H9 (cell line): ENCODE measurements at regions not wholly inside any gene's neighbourhood (a gene's known extent, or its start where the extent isn't known, plus 50 kb on each side); places are given as distances from the start of the nearest gene placed in this dataset.

Experiments used
- DNase-seq: peaks from one replicate; pipeline ENCODE4 v3.0.0-alpha.2; 2017
- H2AFZ ChIP-seq: one replicate; pipeline ENCODE4 v1.6.1; 2013; ENCODE audit warnings: mild to moderate bottlenecking, low read length, control low read depth, moderate library complexity
- H2AK5ac ChIP-seq: 2 replicates; pipeline ENCODE4 v1.6.1; 2013; ENCODE audit warnings: low read length, control low read depth, mixed read lengths; ENCODE audit not compliant: insufficient read length
- H2BK120ac ChIP-seq: one replicate; pipeline ENCODE4 v1.6.1; 2013; ENCODE audit warnings: low read depth, mild to moderate bottlenecking, low read length, control low read depth, inconsistent platforms; ENCODE audit not compliant: poor library complexity, severe bottlenecking
- H2BK12ac ChIP-seq: 2 replicates; pipeline ENCODE4 v1.6.1; 2013; ENCODE audit warnings: low read length, control low read depth, mixed read lengths, low read depth; ENCODE audit not compliant: insufficient read length
- H2BK15ac ChIP-seq: 2 replicates; pipeline ENCODE4 v1.6.1; 2013; ENCODE audit warnings: low read depth, low read length, control low read depth
- H2BK20ac ChIP-seq: one replicate; pipeline ENCODE4 v1.6.1; 2013; ENCODE audit warnings: low read depth, mild to moderate bottlenecking, low read length, control low read depth, inconsistent platforms; ENCODE audit not compliant: poor library complexity, severe bottlenecking
- H2BK5ac ChIP-seq: 2 replicates; pipeline ENCODE4 v1.6.1; 2013; ENCODE audit warnings: low read length, control low read depth, mixed read lengths; ENCODE audit not compliant: insufficient read length
- H3K14ac ChIP-seq: 2 replicates; pipeline ENCODE4 v1.6.1; 2013; ENCODE audit warnings: low read length, control low read depth; ENCODE audit not compliant: insufficient read depth
- H3K18ac ChIP-seq: 2 replicates; pipeline ENCODE4 v1.6.1; 2013; ENCODE audit warnings: low read depth, mild to moderate bottlenecking, mixed read lengths, low read length, control low read depth; ENCODE audit not compliant: insufficient read length
- H3K23ac ChIP-seq: 2 replicates; pipeline ENCODE4 v1.6.1; 2013; ENCODE audit warnings: low read length, control low read depth, mixed read lengths, low read depth; ENCODE audit not compliant: insufficient read length
- H3K23me2 ChIP-seq: 2 replicates; pipeline ENCODE4 v1.6.1; 2013; ENCODE audit warnings: low read depth, mild to moderate bottlenecking, mixed read lengths, low read length, control low read depth; ENCODE audit not compliant: insufficient read length, poor library complexity, severe bottlenecking
- H3K27ac ChIP-seq: 2 replicates; pipeline ENCODE4 v1.5.1; 2013; ENCODE audit warnings: low read length, control low read depth, mixed read lengths, low read depth; ENCODE audit not compliant: insufficient read length
- H3K27me3 ChIP-seq: 2 replicates; pipeline ENCODE4 v1.6.1; 2013; ENCODE audit warnings: low read length, control low read depth, inconsistent platforms; ENCODE audit not compliant: insufficient read depth
- H3K4ac ChIP-seq: 2 replicates; pipeline ENCODE4 v1.6.1; 2013; ENCODE audit warnings: low read depth, mild to moderate bottlenecking, control low read depth, inconsistent platforms, low read length, moderate library complexity
- H3K4me1 ChIP-seq: 2 replicates; pipeline ENCODE4 v1.6.1; 2013; ENCODE audit warnings: low read length, control low read depth, inconsistent platforms; ENCODE audit not compliant: insufficient read depth
- H3K4me2 ChIP-seq: 2 replicates; pipeline ENCODE4 v1.6.1; 2013; ENCODE audit warnings: low read length, control low read depth, mixed read lengths; ENCODE audit not compliant: insufficient read length, insufficient read depth
- H3K56ac ChIP-seq: 2 replicates; pipeline ENCODE4 v1.6.1; 2013; ENCODE audit warnings: low read depth, mild to moderate bottlenecking, mixed read lengths, low read length, control low read depth; ENCODE audit not compliant: insufficient read length
- H3K79me1 ChIP-seq: 2 replicates; pipeline ENCODE4 v1.6.1; 2013; ENCODE audit warnings: low read depth, mild to moderate bottlenecking, moderate library complexity, low read length, control low read depth, inconsistent platforms; ENCODE audit not compliant: insufficient read depth, poor library complexity, severe bottlenecking
- H3K79me2 ChIP-seq: 2 replicates; pipeline ENCODE4 v1.6.1; 2013; ENCODE audit warnings: low read length, control low read depth, inconsistent platforms; ENCODE audit not compliant: insufficient read depth
- H3K9ac ChIP-seq: 2 replicates; pipeline ENCODE4 v1.6.1; 2013; ENCODE audit warnings: low read length, control low read depth, mixed read lengths; ENCODE audit not compliant: insufficient read length; ENCODE audit errors: extremely low read depth
- H3K9me3 ChIP-seq: one replicate; pipeline ENCODE4 v1.6.1; 2013; ENCODE audit warnings: low read depth, low read length, inconsistent platforms; ENCODE audit not compliant: control insufficient read depth
- H3T11ph ChIP-seq: one replicate; pipeline ENCODE4 v1.6.1; 2013; ENCODE audit warnings: mild to moderate bottlenecking, low read length, control low read depth, inconsistent platforms
- H4K20me1 ChIP-seq: one replicate; pipeline ENCODE4 v1.6.1; 2013; ENCODE audit not compliant: control insufficient read depth, insufficient read length, insufficient read depth
- H4K5ac ChIP-seq: 2 replicates; pipeline ENCODE4 v1.6.1; 2013; ENCODE audit warnings: low read depth, mild to moderate bottlenecking, mixed read lengths, low read length, control low read depth; ENCODE audit not compliant: insufficient read length
- H4K8ac ChIP-seq: replicated peaks from 2 replicates; pipeline ENCODE4 v1.6.1; 2013; ENCODE audit warnings: low read length, control low read depth, mixed read lengths, low read depth; ENCODE audit not compliant: insufficient read length
- H4K91ac ChIP-seq: 2 replicates; pipeline ENCODE4 v1.6.1; 2013; ENCODE audit warnings: low read depth, mild to moderate bottlenecking, moderate library complexity, mixed read lengths, low read length, control low read depth; ENCODE audit not compliant: insufficient read length
- H3K27ac Mint-ChIP-seq, 3 experiments: 2 replicates in 2 of 3; 3 replicates in 1 of 3; pipeline ENCODE4 v1.8.0; 2020 to 2021; ENCODE audit warnings: mixed read lengths in 3 of 3, mild to moderate bottlenecking in 1 of 3, moderate library complexity in 1 of 3
- H3K27me3 Mint-ChIP-seq: 2 replicates; pipeline ENCODE4 v1.8.0; 2021; ENCODE audit warnings: low read depth, mild to moderate bottlenecking, moderate library complexity, mixed read lengths
- H3K36me3 Mint-ChIP-seq, 3 experiments: 2 replicates in 2 of 3; 3 replicates in 1 of 3; pipeline ENCODE4 v1.8.0; 2020 to 2021; ENCODE audit warnings: low read depth in 3 of 3, mixed read lengths in 3 of 3; ENCODE audit not compliant: insufficient read depth in 1 of 3
- H3K4me1 Mint-ChIP-seq, 2 experiments: 2 replicates each; pipeline ENCODE4 v1.8.0; 2020; ENCODE audit warnings: mixed read lengths in 2 of 2
- H3K4me3 Mint-ChIP-seq, 2 experiments: 2 replicates in 1 of 2; 3 replicates in 1 of 2; pipeline ENCODE4 v1.8.0; 2020 to 2021; ENCODE audit warnings: mild to moderate bottlenecking in 2 of 2, mixed read lengths in 2 of 2, moderate library complexity in 1 of 2
- H3K9me3 Mint-ChIP-seq, 2 experiments: 2 replicates in 1 of 2; 3 replicates in 1 of 2; pipeline ENCODE4 v1.8.0; 2020; ENCODE audit warnings: mild to moderate bottlenecking in 2 of 2, mixed read lengths in 2 of 2, moderate library complexity in 1 of 2
- WGBS: extraction: QIAGEN DNeasy Blood & Tissue Kit; methylation state at CpG from one replicate; pipeline ENCODE4 v1.1.7; 2013; ENCODE audit warnings: missing lambda C conversion rate, low lambda C conversion rate, mixed read lengths; ENCODE audit not compliant: insufficient read length; ENCODE audit errors: extremely low coverage; 5-methylcytosine and 5-hydroxymethylcytosine counted together
- TF ChIP-seq, protein P1 (sequence below): fragments of 200-600 bp; sonication (generic); conservative IDR thresholded peaks from 3 replicates; pipeline ENCODE4 v1.8.0; 2021; ENCODE audit warnings: antibody characterized with exemption, mild to moderate bottlenecking

- Histone ChIP-seq H3K9ac (no peak overlapping the region), H4K8ac (no peak overlapping the region), H4K5ac (no peak overlapping the region), H3K4me2 (no peak overlapping the region), H3K9me3 (no peaks in the 10 kb centered on the region), H3K4me1 (no peaks in the 10 kb centered on the region; the same call in 1 of the 2 replicates), H2BK12ac (no peak overlapping the region), H2BK120ac (no peak overlapping the region), H3K14ac (no peak overlapping the region), H3K23me2 (no peaks in the 10 kb centered on the region), H2BK15ac (no peak overlapping the region), H3K18ac (no peak overlapping the region), H3K4ac (no peak overlapping the region), H3K27me3 (no peaks in the 10 kb centered on the region), H2BK20ac (no peak overlapping the region), H3K79me1 (no peaks in the 10 kb centered on the region), H3K56ac (no peak overlapping the region), H3T11ph (no peak overlapping the region), H3K23ac (no peak overlapping the region), H2AFZ (no peak overlapping the region), H2AK5ac (no peak overlapping the region), H3K79me2 (no peaks in the 10 kb centered on the region), H4K20me1 (no peaks in the 10 kb centered on the region), H4K91ac (no peak overlapping the region), H3K27ac (no peak overlapping the region), H2BK5ac (no peak overlapping the region)
- no CpG with 5 or more reads among the region's 4 CpGs for WGBS
- no peaks in the 10 kb centered on the region for H3K36me3 Mint-ChIP-seq
- DNase-seq = peak; percentile 40
- no peak overlapping the region for H3K27ac Mint-ChIP-seq
- TF ChIP-seq, protein P1, sequence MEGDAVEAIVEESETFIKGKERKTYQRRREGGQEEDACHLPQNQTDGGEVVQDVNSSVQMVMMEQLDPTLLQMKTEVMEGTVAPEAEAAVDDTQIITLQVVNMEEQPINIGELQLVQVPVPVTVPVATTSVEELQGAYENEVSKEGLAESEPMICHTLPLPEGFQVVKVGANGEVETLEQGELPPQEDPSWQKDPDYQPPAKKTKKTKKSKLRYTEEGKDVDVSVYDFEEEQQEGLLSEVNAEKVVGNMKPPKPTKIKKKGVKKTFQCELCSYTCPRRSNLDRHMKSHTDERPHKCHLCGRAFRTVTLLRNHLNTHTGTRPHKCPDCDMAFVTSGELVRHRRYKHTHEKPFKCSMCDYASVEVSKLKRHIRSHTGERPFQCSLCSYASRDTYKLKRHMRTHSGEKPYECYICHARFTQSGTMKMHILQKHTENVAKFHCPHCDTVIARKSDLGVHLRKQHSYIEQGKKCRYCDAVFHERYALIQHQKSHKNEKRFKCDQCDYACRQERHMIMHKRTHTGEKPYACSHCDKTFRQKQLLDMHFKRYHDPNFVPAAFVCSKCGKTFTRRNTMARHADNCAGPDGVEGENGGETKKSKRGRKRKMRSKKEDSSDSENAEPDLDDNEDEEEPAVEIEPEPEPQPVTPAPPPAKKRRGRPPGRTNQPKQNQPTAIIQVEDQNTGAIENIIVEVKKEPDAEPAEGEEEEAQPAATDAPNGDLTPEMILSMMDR = no peak
- no peaks in the 10 kb centered on the region for H3K27me3 Mint-ChIP-seq
- no peak overlapping the region for H3K4me3 Mint-ChIP-seq
- H3K4me1 Mint-ChIP-seq = peaks cover 3 to 6% of the 10 kb centered on the region in 2 experiments; a peak in 3 of 4 replicates
- H3K9me3 Mint-ChIP-seq = no peaks in the 10 kb centered on the region
Observed at GRCh38 chr12:78712834-78713481, 151.6 kb upstream of the SYT1 start.
